OCI-LY3 (cell line): ENCODE measurements at regions not wholly inside any gene's neighbourhood (a gene's known extent, or its start where the extent isn't known, plus 50 kb on each side); places are given as distances from the start of the nearest gene placed in this dataset.

ENCODE experiments used
- H2AFZ ChIP-seq: fragments of 200-600, 300-600 bp; shearing (Covaris generic); 2 replicates; pipeline ENCODE4 v1.6.0; 2014; ENCODE audit warnings: antibody characterized with exemption, low read depth, low read length
- H3K27ac ChIP-seq: fragments of 200-600, 300-600 bp; sonication (generic); 2 replicates; pipeline ENCODE4 v1.5.1; 2014; ENCODE audit warnings: mild to moderate bottlenecking, low read length, moderate library complexity, mixed read lengths
- H3K27me3 ChIP-seq: fragments of 200-600, 300-600 bp; sonication (generic); 2 replicates; pipeline ENCODE4 v1.6.1; 2014; ENCODE audit warnings: low read depth, low read length, mixed read lengths
- H3K36me3 ChIP-seq: fragments of 200-600, 300-600 bp; sonication (generic); replicated peaks from 2 replicates; pipeline ENCODE3; 2014; ENCODE audit warnings: low read depth, low read length, mixed read lengths
- H3K4me1 ChIP-seq: fragments of 300-600, 200-600 bp; sonication (generic); 2 replicates; pipeline ENCODE4 v1.6.1; 2014; ENCODE audit warnings: low read length, mixed read lengths
- H3K4me2 ChIP-seq: fragments of 200-600, 300-600 bp; sonication (generic); 2 replicates; pipeline ENCODE4 v1.6.1; 2014; ENCODE audit warnings: low read length, mixed read lengths
- H3K4me3 ChIP-seq: fragments of 300-600, 200-600 bp; sonication (generic); 2 replicates; pipeline ENCODE4 v1.5.1; 2014; ENCODE audit warnings: antibody characterized with exemption, mild to moderate bottlenecking, low read length, moderate library complexity
- H3K79me2 ChIP-seq: fragments of 300-600, 200-600 bp; shearing (Covaris generic); 2 replicates; pipeline ENCODE4 v1.6.1; 2014; ENCODE audit warnings: mild to moderate bottlenecking, low read length, mixed read lengths
- H3K9ac ChIP-seq: fragments of 300-600, 200-600 bp; shearing (Covaris generic); 2 replicates; pipeline ENCODE4 v1.6.0; 2014; ENCODE audit warnings: mild to moderate bottlenecking, low read length, moderate library complexity
- H3K9me3 ChIP-seq: fragments of 200-600, 300-600 bp; shearing (Covaris generic); 2 replicates; pipeline ENCODE4 v1.6.1; 2014; ENCODE audit warnings: low read length, mixed read lengths; ENCODE audit not compliant: insufficient read depth
- H4K20me1 ChIP-seq: fragments of 200-600, 300-600 bp; sonication (generic); 2 replicates; pipeline ENCODE4 v1.6.1; 2016; ENCODE audit warnings: low read length, mixed read lengths; ENCODE audit not compliant: insufficient read depth
- CTCF ChIP-seq: fragments of 200-600, 300-600 bp; sonication (generic); IDR thresholded peaks from 2 replicates; pipeline ENCODE4 v1.5.1; 2014; ENCODE audit warnings: antibody characterized with exemption, low read length, low read depth
- EZH2phosphoT487 ChIP-seq: fragments of 200-600 bp; shearing (Covaris generic); IDR thresholded peaks from 2 replicates; pipeline ENCODE4 v1.6.1; 2018; ENCODE audit warnings: antibody characterized with exemption, mixed run types, low read depth

GRCh38 chr7:79965946-79966345 lies 168.7 kb upstream of the GNAI1 start:
- Histone ChIP-seq H3K27ac (no peak overlapping the region), H3K4me1 (no peaks in the 10 kb centered on the region), H3K9me3 (no peaks in the 10 kb centered on the region), H2AFZ (no peak overlapping the region), H3K4me2 (no peak overlapping the region), H3K9ac (no peak overlapping the region), H3K4me3 (no peak overlapping the region), H4K20me1 (no peaks in the 10 kb centered on the region), H3K36me3 (no peaks in the 10 kb centered on the region), H3K27me3 (no peaks in the 10 kb centered on the region), H3K79me2 (no peaks in the 10 kb centered on the region)
- TF ChIP-seq EZH2phosphoT487, result no peak
- TF ChIP-seq CTCF, result no peak

- TF ChIP-seq EZH2phosphoT487 (no peak), CTCF (no peak)
Observed at GRCh38 chr7:79964463-79964862, 170.2 kb upstream of the GNAI1 start.

GRCh38 chr7:79953130-79953529 lies 181.5 kb upstream of the GNAI1 start:
- H3K9ac ChIP-seq, result no peak overlapping the region
- no peak overlapping the region for H3K4me2 ChIP-seq
- H3K79me2 ChIP-seq, result no peaks in the 10 kb centered on the region
- no peaks in the 10 kb centered on the region for H3K9me3 ChIP-seq
- H3K36me3 ChIP-seq, result no peaks in the 10 kb centered on the region
- no peak for TF ChIP-seq CTCF
- TF ChIP-seq EZH2phosphoT487, result no peak
- H2AFZ ChIP-seq, result no peak overlapping the region
- H3K4me3 ChIP-seq, result no peak overlapping the region
- no peaks in the 10 kb centered on the region for H3K27me3 ChIP-seq
- H3K4me1 ChIP-seq, result no peaks in the 10 kb centered on the region
- no peaks in the 10 kb centered on the region for H4K20me1 ChIP-seq
- H3K27ac ChIP-seq, result no peak overlapping the region

More at GRCh38 chr7:79964463-79964862, 170.2 kb upstream of the GNAI1 start:
- Histone ChIP-seq H3K9me3 (no peaks in the 10 kb centered on the region), H3K4me3 (no peak overlapping the region), H3K27me3 (no peaks in the 10 kb centered on the region), H3K27ac (no peak overlapping the region), H4K20me1 (no peaks in the 10 kb centered on the region), H2AFZ (no peak overlapping the region), H3K4me1 (no peaks in the 10 kb centered on the region), H3K9ac (no peak overlapping the region), H3K36me3 (no peaks in the 10 kb centered on the region), H3K4me2 (no peak overlapping the region), H3K79me2 (no peaks in the 10 kb centered on the region)

- Histone ChIP-seq H2AFZ (no peak overlapping the region), H3K4me3 (no peak overlapping the region), H3K9me3 (no peaks in the 10 kb centered on the region), H3K27ac (no peak overlapping the region), H3K9ac (no peak overlapping the region), H3K36me3 (no peaks in the 10 kb centered on the region), H3K4me2 (no peak overlapping the region), H3K27me3 (no peaks in the 10 kb centered on the region), H3K79me2 (no peaks in the 10 kb centered on the region), H3K4me1 (no peaks in the 10 kb centered on the region), H4K20me1 (no peaks in the 10 kb centered on the region)
- TF ChIP-seq CTCF, result no peak
- no peak for TF ChIP-seq EZH2phosphoT487
Observed at GRCh38 chr7:79952399-79952798, 182.2 kb upstream of the GNAI1 start.
